ENCODE measurements at regions not wholly inside any gene's neighbourhood (a gene's known extent, or its start where the extent isn't known, plus 50 kb on each side); places are given as distances from the start of the nearest gene placed in this dataset.

DNA sequence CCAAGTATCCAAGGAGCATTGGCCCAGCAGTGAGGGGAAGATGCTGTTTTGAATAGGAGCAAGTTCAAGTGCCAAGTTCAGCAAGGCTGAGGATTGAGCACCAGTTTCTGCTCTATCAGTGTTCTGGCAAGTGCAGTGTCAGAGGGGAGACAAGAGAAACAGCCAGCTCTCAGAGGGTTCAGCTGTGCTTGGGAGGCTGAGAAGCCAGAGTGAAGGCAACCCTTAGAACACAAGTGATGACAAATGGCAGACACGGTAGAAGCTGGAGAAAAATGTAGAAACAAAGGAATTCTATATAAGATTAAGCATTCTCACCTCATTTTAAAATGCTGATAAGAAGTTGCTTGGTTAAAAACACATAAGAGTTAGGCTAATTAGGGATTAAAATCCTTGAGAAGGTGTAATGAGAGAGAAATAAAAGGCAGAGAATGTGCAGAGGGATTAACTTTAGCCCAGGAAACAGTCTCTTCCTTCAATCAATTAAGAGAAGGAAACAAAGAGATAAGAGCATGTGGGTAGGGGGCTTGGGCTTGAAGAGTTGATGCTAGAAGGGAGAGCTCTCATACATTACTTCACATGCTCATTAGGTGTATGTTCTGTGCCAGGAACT is 475.4 kb downstream of the AJAP1 start:
- H3K27ac Mint-ChIP-seq, result no peak overlapping the region
- TF ChIP-seq, protein P1, sequence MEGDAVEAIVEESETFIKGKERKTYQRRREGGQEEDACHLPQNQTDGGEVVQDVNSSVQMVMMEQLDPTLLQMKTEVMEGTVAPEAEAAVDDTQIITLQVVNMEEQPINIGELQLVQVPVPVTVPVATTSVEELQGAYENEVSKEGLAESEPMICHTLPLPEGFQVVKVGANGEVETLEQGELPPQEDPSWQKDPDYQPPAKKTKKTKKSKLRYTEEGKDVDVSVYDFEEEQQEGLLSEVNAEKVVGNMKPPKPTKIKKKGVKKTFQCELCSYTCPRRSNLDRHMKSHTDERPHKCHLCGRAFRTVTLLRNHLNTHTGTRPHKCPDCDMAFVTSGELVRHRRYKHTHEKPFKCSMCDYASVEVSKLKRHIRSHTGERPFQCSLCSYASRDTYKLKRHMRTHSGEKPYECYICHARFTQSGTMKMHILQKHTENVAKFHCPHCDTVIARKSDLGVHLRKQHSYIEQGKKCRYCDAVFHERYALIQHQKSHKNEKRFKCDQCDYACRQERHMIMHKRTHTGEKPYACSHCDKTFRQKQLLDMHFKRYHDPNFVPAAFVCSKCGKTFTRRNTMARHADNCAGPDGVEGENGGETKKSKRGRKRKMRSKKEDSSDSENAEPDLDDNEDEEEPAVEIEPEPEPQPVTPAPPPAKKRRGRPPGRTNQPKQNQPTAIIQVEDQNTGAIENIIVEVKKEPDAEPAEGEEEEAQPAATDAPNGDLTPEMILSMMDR (IDR thresholded peaks at IDR 0.05), result no peak
- peaks cover 0 to 4% of the 10 kb centered on the region in 2 donors for H3K9me3 ChIP-seq (replicated peaks in 1 of 2; ENCODE audit: control insufficient read depth in 1 of 2, insufficient read depth in 1 of 2, low read length in 2 of 2)
- H3K9ac ChIP-seq (ENCODE audit: insufficient read depth, low read length, poor library complexity, severe bottlenecking), result no peak overlapping the region
- H3K27ac ChIP-seq (ENCODE audit: low read depth in 1 of 2, low read length in 2 of 2), result no peak overlapping the region
- no peaks in the 10 kb centered on the region for H3K4me1 Mint-ChIP-seq
- peaks cover 0 to 12% (median 4%) of the 10 kb centered on the region in 7 donors for H3K9me3 Mint-ChIP-seq
- no peaks in the 10 kb centered on the region for H3K36me3 Mint-ChIP-seq
- H3K4me3 ChIP-seq (replicated peaks in 1 of 3; ENCODE audit: low read depth in 2 of 3, low read length in 3 of 3), result no peak overlapping the region
- H3K27me3 ChIP-seq (ENCODE audit: control insufficient read depth in 2 of 2, insufficient read depth in 2 of 2, low read length in 2 of 2), result no peaks in the 10 kb centered on the region
- H2AFZ ChIP-seq (ENCODE audit: insufficient read depth, low read depth, low read length, poor library complexity, severe bottlenecking), result no peak overlapping the region
- intact Hi-C loops (cut with micrococcal nuclease), result no loop called here
- no CpG with 5 or more reads among the region's 1 CpG for WGBS (ENCODE audit: insufficient coverage)
- no peaks in the 10 kb centered on the region for H3K79me2 ChIP-seq (ENCODE audit: insufficient read depth, low read length)
- H4K20me1 ChIP-seq (ENCODE audit: insufficient read depth, low read length), result no peaks in the 10 kb centered on the region
- no peaks in the 10 kb centered on the region for H3K36me3 ChIP-seq (replicated peaks in 1 of 2; ENCODE audit: control insufficient read depth in 1 of 2, insufficient read depth in 2 of 2, low read length in 2 of 2)
- no peak overlapping the region for H3K4me3 Mint-ChIP-seq
- H3K27me3 Mint-ChIP-seq (ENCODE audit: low read depth in 3 of 3), result peaks cover 0 to 3% (median 3%) of the 10 kb centered on the region in 3 donors
- H3K4me2 ChIP-seq (replicated peaks; ENCODE audit: extremely low read depth, low read length, poor library complexity, severe bottlenecking), result no peak overlapping the region
- DNase-seq, result no peak
- no peaks in the 10 kb centered on the region for H3K4me1 ChIP-seq (ENCODE audit: control insufficient read depth in 1 of 2, insufficient read depth in 2 of 2, low read length in 2 of 2)

DNA sequence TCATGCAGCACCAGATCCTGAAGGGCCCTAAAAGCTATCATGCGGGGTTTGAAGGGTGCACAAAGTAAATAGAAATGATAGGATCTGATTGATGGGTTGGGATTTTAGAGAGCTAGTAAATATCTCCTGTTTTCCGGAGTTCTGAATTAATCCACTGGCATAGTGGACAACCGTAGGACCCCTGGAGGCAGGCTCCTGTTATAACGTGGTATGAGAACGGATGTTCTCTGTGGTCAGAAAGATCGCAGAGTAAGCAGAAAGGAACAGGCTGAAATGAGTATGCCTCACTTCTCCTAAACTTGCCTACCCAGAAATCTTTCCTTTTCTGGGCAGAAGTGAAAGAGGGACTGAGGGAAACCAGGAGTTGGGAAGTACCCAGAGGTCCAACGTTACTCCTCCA is 470.8 kb downstream of the AJAP1 start:
- peaks cover 0 to 5% (median 0%) of the 10 kb centered on the region in 3 donors for H3K27me3 Mint-ChIP-seq (ENCODE audit: low read depth in 3 of 3)
- Histone ChIP-seq H2AFZ (ENCODE audit: insufficient read depth, low read depth, low read length, poor library complexity, severe bottlenecking) (no peak overlapping the region), H3K27me3 (ENCODE audit: control insufficient read depth in 2 of 2, insufficient read depth in 2 of 2, low read length in 2 of 2) (no peaks in the 10 kb centered on the region), H3K4me1 (ENCODE audit: control insufficient read depth in 1 of 2, insufficient read depth in 2 of 2, low read length in 2 of 2) (no peaks in the 10 kb centered on the region), H3K36me3 (replicated peaks in 1 of 2; ENCODE audit: control insufficient read depth in 1 of 2, insufficient read depth in 2 of 2, low read length in 2 of 2) (no peaks in the 10 kb centered on the region), H3K4me2 (replicated peaks; ENCODE audit: extremely low read depth, low read length, poor library complexity, severe bottlenecking) (no peak overlapping the region), H3K27ac (ENCODE audit: low read depth in 1 of 2, low read length in 2 of 2) (no peak overlapping the region), H3K9ac (ENCODE audit: insufficient read depth, low read length, poor library complexity, severe bottlenecking) (no peak overlapping the region), H4K20me1 (ENCODE audit: insufficient read depth, low read length) (no peaks in the 10 kb centered on the region), H3K4me3 (replicated peaks in 1 of 3; ENCODE audit: low read depth in 2 of 3, low read length in 3 of 3) (no peak overlapping the region), H3K79me2 (ENCODE audit: insufficient read depth, low read length) (no peaks in the 10 kb centered on the region), H3K9me3 (replicated peaks in 1 of 2; ENCODE audit: control insufficient read depth in 1 of 2, insufficient read depth in 1 of 2, low read length in 2 of 2) (peaks cover 0 to 4% of the 10 kb centered on the region in 2 donors)
- H3K9me3 Mint-ChIP-seq, result peaks cover 0 to 15% (median 3%) of the 10 kb centered on the region in 7 donors
- H3K4me1 Mint-ChIP-seq, result no peaks in the 10 kb centered on the region
- intact Hi-C loops (cut with micrococcal nuclease), result no loop called here
- DNase-seq, result no peak
- H3K36me3 Mint-ChIP-seq, result no peaks in the 10 kb centered on the region
- WGBS (ENCODE audit: insufficient coverage), result 100% methylated on average over 1 of the region's 7 CpGs
- H3K4me3 Mint-ChIP-seq, result no peak overlapping the region
- TF ChIP-seq, protein P1 (IDR thresholded peaks at IDR 0.05), result no peak
- H3K27ac Mint-ChIP-seq, result no peak overlapping the region
